Right kidney (tissue), 1 donor: ENCODE measurements at regions not wholly inside any gene's neighbourhood (a gene's known extent, or its start where the extent isn't known, plus 50 kb on each side); places are given as distances from the start of the nearest gene placed in this dataset.
"Not testable (repeated sequence)": the region's sequence is repeated elsewhere in the genome, so short reads cannot be mapped to it uniquely, and the experiment has no call there.

Source experiments
- DNase-seq: peaks from one replicate; pipeline ENCODE4 v3.0.0-alpha.2; 2016

- no peak for DNase-seq
Measured at GRCh38 chr9:90107040-90107725, 502.4 kb downstream of the GADD45G start.

GRCh38 chr9:90107726-90108655 is 503.2 kb downstream of the GADD45G start:
- DNase-seq = no peak

GRCh38 chr9:90112788-90113187 is 508.0 kb downstream of the GADD45G start:
- DNase-seq = no peak

DNA sequence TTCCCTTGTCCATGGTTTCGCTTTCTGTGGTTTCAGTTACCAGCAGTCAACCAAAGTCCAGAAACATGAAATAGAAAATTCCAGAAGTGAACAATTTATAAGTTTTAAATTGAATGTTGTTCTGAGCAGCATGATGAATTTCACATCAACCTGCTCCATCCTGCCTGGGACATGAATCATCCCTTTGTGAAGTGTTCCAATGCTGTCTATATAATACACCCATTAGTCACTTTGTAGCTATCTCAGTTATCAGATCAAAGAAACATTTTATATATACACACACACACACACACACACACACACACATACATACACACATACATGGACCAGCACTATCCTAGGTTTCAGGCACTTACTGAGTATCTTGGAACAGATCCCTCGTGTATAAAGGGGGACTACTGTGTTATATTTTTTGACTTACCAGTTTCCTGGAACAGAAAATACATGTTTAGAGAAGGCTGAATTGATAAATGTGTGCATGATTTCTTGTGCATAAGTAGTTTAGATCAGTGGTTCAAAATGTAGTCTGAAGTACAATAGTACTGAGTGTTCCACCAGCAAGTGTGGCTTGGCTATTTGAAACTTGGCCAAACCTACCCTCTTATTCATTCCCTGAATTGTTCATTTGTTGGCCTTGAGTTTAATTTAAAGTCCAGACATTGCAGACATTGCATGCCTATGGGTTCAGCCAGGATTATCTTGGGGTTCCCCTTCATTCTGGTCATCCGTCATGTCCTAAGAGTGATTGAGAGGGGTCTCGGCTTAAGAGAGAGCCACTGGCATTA is 510.0 kb downstream of the GADD45G start:
- no peak for DNase-seq

- DNase-seq = no peak
Measured at GRCh38 chr9:90121762-90122161, 517.0 kb downstream of the GADD45G start.

DNA sequence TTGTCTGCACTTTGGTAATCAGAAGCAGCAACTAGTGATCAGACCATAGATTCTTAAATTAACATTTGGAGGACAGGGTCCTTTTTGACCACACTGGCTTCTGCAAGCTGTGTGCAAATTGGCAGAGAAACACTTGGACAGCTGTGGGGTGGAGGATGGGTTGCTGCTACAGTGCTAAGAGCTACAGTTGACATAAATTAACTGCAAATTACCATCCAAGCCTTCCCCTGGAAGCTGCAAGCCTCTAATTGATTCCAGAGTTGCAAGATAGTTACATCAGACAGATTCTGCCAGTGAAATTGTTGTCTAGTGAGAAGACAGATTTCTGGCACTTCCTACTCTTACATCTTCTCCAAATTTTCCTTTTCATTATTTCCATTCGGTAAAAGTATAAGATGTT is 517.7 kb downstream of the DIRAS2 start:
- no peak for DNase-seq

DNA sequence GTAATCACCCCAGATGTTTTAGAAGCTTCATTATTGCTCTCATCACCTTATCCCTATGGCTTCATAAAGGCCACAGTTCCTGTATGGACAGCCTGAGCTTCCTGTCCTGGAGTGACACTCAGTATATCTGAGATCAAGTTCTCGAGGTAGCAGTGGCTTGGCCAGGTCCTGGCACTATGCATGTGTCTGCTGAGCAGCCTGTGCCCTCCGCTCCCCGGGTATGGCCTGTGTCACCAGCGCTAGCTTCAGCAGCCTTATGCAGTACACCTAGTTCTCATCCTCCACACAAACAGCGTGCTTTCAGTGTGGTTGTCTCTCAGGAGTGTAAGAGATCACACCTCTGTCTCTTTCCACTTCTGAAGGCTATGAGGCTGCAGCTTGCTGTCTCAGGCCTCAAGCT is 514.7 kb downstream of the DIRAS2 start:
- no peak for DNase-seq

- no peak for DNase-seq
Measured at GRCh38 chr9:90128587-90129190, 513.9 kb downstream of the DIRAS2 start.

- DNase-seq = no peak
Measured at GRCh38 chr9:90129446-90129845, 513.2 kb downstream of the DIRAS2 start.

- no peak for DNase-seq
Measured at GRCh38 chr9:90131568-90131967, 511.1 kb downstream of the DIRAS2 start.

GRCh38 chr9:90132866-90133265 is 509.8 kb downstream of the DIRAS2 start:
- no peak for DNase-seq

DNA sequence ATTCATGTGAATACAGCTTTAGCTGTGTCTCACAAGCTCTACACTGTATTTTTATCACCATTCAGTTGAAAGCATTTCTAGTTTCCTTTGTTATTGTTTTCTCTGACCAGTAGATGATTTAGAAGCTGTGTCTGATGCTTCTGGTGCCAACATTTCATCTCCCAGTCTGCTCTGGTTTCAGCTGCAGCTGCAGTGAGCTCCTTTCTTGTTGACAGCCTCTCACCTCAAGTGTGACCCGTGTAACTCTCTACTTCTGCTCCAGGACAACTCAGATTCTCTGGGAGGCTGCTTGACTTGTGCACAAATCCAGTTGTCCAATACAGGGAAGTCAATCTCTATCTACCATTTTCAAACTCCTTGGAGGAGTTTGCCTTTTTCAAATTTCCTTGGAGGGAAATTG is 504.8 kb downstream of the DIRAS2 start:
- DNase-seq = no peak

- DNase-seq = no peak
Measured at GRCh38 chr9:90140131-90140818, 502.3 kb downstream of the DIRAS2 start.

DNA sequence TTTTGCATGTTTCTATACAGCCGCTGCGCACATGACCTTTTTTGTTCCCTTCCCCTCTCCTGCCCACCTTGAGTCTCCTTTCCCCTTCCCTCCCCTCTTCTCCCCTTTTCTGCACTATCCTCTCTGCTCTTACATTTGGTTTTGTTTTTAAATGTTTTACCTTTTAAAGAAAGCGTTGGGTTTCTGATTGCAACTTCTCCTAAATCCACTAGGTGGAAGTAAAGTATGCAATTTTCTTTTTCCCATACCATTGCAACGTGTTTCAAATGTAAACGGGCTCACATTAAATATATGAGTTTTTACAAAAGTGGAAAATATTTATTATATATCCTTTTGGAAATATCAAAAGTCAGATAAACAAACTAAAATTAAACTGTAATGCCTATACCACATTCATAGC is 500.9 kb downstream of the DIRAS2 start:
- no peak for DNase-seq

DNA sequence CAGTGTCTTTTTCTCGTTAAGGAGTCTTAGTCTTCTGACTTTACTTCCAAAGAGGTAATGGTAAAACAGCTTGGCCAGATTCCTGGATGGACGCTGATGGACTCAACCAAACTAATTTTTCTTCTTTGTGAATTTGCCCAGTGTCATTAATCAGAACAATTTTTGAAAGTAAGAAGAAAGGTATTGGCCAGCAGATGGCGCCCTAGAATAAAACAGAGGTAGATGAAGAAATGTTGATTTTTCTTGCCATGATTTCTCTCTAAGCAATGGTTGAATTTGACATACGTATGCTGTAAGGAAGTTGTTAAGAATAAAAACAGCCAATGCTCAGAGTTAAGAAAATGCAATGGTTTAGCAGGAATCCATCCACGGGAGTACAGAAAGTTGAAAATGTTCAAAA is 500.0 kb downstream of the DIRAS2 start:
- DNase-seq = no peak

GRCh38 chr9:90147426-90147825 is 495.2 kb downstream of the DIRAS2 start:
- DNase-seq = no peak

DNA sequence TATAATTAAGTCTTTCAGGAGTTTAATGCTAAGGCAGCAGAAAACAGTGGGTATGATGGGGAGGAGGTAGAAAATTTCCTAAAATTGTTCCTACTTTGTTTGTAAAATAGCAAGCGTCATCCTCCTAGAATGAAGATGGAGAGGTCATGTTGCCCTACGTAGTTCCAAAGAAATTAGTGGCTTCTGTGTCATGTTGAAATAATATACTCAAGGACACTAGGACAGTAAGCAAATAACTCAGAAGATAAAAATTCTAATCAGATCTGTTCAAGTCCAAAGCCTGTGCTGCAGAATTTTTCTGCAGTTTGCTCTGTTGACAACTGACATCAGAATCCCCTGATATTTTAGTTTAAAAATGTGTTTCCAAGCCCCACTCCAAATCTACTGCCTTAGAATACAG is 486.3 kb downstream of the DIRAS2 start:
- no peak for DNase-seq

- DNase-seq = no peak
Measured at GRCh38 chr9:90162326-90162725, 480.3 kb downstream of the DIRAS2 start.

DNA sequence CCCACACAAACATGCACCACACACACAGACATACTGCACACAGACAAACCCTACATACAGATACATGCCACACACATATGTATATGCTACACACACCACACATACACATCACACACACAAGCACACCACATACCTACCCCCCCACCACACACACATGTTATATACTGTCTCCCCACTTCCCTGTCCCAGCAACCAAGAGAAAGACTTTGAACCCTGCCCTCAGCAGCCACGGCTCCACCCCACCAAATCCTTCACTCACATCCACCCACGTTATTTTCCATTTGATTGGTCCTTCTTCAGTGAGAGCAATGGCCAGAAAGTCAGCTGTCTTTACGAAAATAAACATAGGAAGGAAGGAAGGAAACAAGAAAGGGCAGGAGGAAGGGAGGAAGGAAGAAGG is 479.8 kb downstream of the DIRAS2 start:
- DNase-seq = no peak

DNA sequence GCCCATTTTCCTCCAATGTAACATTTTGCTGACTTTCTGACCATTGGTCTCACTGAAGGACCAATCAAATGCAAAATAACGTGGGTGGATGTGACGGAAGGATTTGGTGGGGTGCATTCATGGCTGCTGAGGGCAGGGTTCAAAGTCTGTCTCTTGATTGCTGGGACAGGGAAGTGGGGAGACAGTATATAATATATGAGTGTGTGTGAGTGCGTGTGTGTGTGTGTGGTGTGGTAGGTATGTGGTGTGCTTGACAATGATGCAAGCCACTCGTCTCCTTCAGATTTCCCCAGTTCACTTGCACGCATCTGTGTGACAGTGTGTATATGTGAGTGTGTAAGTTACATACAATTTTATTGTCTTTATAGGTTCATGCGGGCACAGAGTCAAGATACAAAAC is 477.3 kb downstream of the DIRAS2 start:
- no peak for DNase-seq

- DNase-seq = not testable (repeated sequence)
Measured at GRCh38 chr9:90166374-90166773, 476.2 kb downstream of the DIRAS2 start.

DNA sequence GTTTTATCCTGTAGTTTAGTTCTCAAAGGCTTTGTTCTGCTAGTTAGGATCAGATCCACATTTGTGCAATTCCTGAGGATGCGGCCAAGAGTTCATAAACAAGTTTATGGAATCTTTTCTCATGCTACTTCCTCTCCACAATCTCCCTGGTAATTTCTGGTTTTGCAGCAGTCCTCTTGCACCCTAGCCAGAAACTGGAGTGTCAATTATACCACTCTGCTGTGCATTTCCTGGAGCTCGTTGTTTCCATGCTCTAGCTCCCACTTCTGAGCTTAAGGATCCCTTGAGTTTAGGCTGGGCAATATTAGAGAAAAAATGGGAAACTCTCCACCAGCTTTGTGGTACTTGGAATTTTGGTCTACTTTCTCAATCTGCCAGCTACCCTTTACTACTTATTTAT is 474.7 kb downstream of the DIRAS2 start:
- DNase-seq = no peak
